ENCODE measurements at regions not wholly inside any gene's neighbourhood (a gene's known extent, or its start where the extent isn't known, plus 50 kb on each side); places are given as distances from the start of the nearest gene placed in this dataset.

- intact Hi-C loops (cut with DNase I): no loop called here
- Histone ChIP-seq H3K9ac (ENCODE audit: low read depth in 2 of 2, low read length in 2 of 2) (no peak overlapping the region), H3K27me3 (no peaks in the 10 kb centered on the region), H3K36me3 (no peaks in the 10 kb centered on the region), H3K4me1 (no peaks in the 10 kb centered on the region), H3K9me3 (no peaks in the 10 kb centered on the region), H3K4me3 (no peak overlapping the region), H3K27ac (no peak overlapping the region)
- DNase-seq: no peak
- TF ChIP-seq CTCF (IDR thresholded peaks at IDR 0.05): no peak
Measured at GRCh38 chr12:114254998-114255397, 150.9 kb downstream of the TBX5 start.

GRCh38 chr12:114253976-114254778 lies 151.8 kb downstream of the TBX5 start:
- no peak overlapping the region for H3K9ac ChIP-seq (ENCODE audit: low read depth in 2 of 2, low read length in 2 of 2)
- no peaks in the 10 kb centered on the region for H3K4me1 ChIP-seq
- H3K27ac ChIP-seq: no peak overlapping the region
- DNase-seq: no peak
- no peak overlapping the region for H3K4me3 ChIP-seq
- no peaks in the 10 kb centered on the region for H3K36me3 ChIP-seq
- intact Hi-C loops (cut with DNase I): no loop called here
- no peak for TF ChIP-seq CTCF (IDR thresholded peaks at IDR 0.05)
- H3K27me3 ChIP-seq: no peaks in the 10 kb centered on the region
- no peaks in the 10 kb centered on the region for H3K9me3 ChIP-seq

- intact Hi-C loops (cut with DNase I): no loop called here
- TF ChIP-seq CTCF (IDR thresholded peaks at IDR 0.05): no peak
Measured at GRCh38 chr12:114248527-114248926, 157.4 kb downstream of the TBX5 start.

GRCh38 chr12:114245555-114245954 lies 160.4 kb downstream of the TBX5 start:
- no peak overlapping the region for H3K4me3 ChIP-seq
- H3K36me3 ChIP-seq: no peaks in the 10 kb centered on the region
- H3K4me1 ChIP-seq: no peaks in the 10 kb centered on the region
- H3K9ac ChIP-seq (ENCODE audit: low read depth in 2 of 2, low read length in 2 of 2): no peak overlapping the region
- no peak for DNase-seq
- H3K27ac ChIP-seq: no peak overlapping the region
- no peaks in the 10 kb centered on the region for H3K27me3 ChIP-seq
- no peaks in the 10 kb centered on the region for H3K9me3 ChIP-seq
- TF ChIP-seq CTCF (IDR thresholded peaks at IDR 0.05): no peak
- intact Hi-C loops (cut with DNase I): no loop called here

More at GRCh38 chr12:114248527-114248926, 157.4 kb downstream of the TBX5 start:
- Histone ChIP-seq H3K4me1 (no peaks in the 10 kb centered on the region), H3K9ac (ENCODE audit: low read depth in 2 of 2, low read length in 2 of 2) (no peak overlapping the region), H3K27ac (no peak overlapping the region), H3K9me3 (no peaks in the 10 kb centered on the region), H3K36me3 (no peaks in the 10 kb centered on the region), H3K27me3 (no peaks in the 10 kb centered on the region), H3K4me3 (no peak overlapping the region)
- DNase-seq: no peak

GRCh38 chr12:114241973-114242434 lies 163.9 kb downstream of the TBX5 start:
- H3K27ac ChIP-seq: no peak overlapping the region
- H3K4me1 ChIP-seq: no peaks in the 10 kb centered on the region
- no peaks in the 10 kb centered on the region for H3K36me3 ChIP-seq
- no peaks in the 10 kb centered on the region for H3K27me3 ChIP-seq
- no peaks in the 10 kb centered on the region for H3K9me3 ChIP-seq
- no peak overlapping the region for H3K4me3 ChIP-seq
- no peak for DNase-seq
- no peak overlapping the region for H3K9ac ChIP-seq (ENCODE audit: low read depth in 2 of 2, low read length in 2 of 2)
- TF ChIP-seq CTCF (IDR thresholded peaks at IDR 0.05): no peak
- intact Hi-C loops (cut with DNase I): no loop called here

Measured in colonic mucosa (tissue), 4 donors.